ENCODE measurements at regions not wholly inside any gene's neighbourhood (a gene's known extent, or its start where the extent isn't known, plus 50 kb on each side); places are given as distances from the start of the nearest gene placed in this dataset.
"Not testable (repeated sequence)": the region's sequence is repeated elsewhere in the genome, so short reads cannot be mapped to it uniquely, and the experiment has no call there.

DNA sequence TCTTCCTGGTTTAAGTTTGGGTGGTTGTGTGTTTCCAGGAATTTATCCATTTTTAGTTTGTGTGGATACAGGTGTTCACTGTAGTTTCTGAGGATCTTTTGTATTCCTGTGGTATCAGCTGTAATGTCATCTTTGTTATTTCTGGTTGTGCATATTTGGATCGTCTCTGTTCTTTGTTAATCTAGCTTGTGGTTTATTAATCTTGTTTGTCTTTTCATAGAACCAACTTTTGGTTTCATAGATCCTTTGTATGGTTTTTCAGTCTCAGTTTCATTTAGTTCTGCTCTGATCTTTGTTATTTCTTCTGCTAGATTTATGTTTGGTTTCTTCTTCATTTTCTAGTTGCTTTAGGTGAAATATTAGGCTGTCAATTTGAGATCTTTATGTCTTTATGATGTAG lies 202.4 kb upstream of the ZSWIM2 start:
- H3K4me3 ChIP-seq (ENCODE audit: low read depth, low read length): no peak overlapping the region
- no peak for DNase-seq (ENCODE audit: low read depth)
- no peak for TF ChIP-seq POLR2A (IDR thresholded peaks at IDR 0.05; ENCODE audit: extremely low read depth, insufficient read length)
- TF ChIP-seq MYC (IDR thresholded peaks at IDR 0.05; ENCODE audit: low read depth, low read length): no peak
- TF ChIP-seq, protein P1, sequence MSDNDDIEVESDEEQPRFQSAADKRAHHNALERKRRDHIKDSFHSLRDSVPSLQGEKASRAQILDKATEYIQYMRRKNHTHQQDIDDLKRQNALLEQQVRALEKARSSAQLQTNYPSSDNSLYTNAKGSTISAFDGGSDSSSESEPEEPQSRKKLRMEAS (IDR thresholded peaks at IDR 0.05; ENCODE audit: low read depth, low read length): no peak
- TF ChIP-seq, protein P2, sequence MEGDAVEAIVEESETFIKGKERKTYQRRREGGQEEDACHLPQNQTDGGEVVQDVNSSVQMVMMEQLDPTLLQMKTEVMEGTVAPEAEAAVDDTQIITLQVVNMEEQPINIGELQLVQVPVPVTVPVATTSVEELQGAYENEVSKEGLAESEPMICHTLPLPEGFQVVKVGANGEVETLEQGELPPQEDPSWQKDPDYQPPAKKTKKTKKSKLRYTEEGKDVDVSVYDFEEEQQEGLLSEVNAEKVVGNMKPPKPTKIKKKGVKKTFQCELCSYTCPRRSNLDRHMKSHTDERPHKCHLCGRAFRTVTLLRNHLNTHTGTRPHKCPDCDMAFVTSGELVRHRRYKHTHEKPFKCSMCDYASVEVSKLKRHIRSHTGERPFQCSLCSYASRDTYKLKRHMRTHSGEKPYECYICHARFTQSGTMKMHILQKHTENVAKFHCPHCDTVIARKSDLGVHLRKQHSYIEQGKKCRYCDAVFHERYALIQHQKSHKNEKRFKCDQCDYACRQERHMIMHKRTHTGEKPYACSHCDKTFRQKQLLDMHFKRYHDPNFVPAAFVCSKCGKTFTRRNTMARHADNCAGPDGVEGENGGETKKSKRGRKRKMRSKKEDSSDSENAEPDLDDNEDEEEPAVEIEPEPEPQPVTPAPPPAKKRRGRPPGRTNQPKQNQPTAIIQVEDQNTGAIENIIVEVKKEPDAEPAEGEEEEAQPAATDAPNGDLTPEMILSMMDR (IDR thresholded peaks at IDR 0.05; ENCODE audit: low read depth, low read length): no peak

DNA sequence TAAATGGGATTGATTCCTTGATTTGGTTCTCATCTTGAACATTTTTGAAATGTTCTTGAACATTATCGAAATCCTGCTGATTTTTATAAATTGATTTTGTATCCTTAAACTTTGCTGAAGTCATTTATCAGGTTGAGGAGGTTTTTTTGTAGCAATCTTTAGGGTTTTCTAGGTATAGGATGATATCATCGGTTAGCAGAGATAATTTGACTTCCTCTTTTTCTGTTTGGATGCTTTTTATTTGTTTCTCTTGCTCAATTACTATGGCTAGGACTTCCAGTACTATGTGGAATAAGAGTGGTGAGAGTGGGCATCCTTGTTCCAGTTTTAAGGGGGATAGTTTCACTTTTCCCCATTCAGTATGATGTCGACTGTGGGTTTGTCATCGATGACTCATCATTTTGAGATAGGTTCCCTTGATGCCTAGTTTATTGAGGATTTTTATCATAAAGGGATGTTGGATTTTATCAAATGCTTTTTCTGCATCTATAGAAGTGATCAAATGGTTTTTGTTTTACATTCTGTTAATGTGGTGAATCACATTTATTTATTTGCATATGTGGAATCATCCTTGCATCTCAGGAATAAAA lies 201.5 kb upstream of the ZSWIM2 start:
- TF ChIP-seq, protein P2 (IDR thresholded peaks at IDR 0.05; ENCODE audit: low read depth, low read length): no peak
- TF ChIP-seq, protein P1 (IDR thresholded peaks at IDR 0.05; ENCODE audit: low read depth, low read length): no peak
- no peak for TF ChIP-seq POLR2A (IDR thresholded peaks at IDR 0.05; ENCODE audit: extremely low read depth, insufficient read length)
- no peak for TF ChIP-seq MYC (IDR thresholded peaks at IDR 0.05; ENCODE audit: low read depth, low read length)
- no peak for DNase-seq (ENCODE audit: low read depth)
- H3K4me3 ChIP-seq (ENCODE audit: low read depth, low read length): no peak overlapping the region

DNA sequence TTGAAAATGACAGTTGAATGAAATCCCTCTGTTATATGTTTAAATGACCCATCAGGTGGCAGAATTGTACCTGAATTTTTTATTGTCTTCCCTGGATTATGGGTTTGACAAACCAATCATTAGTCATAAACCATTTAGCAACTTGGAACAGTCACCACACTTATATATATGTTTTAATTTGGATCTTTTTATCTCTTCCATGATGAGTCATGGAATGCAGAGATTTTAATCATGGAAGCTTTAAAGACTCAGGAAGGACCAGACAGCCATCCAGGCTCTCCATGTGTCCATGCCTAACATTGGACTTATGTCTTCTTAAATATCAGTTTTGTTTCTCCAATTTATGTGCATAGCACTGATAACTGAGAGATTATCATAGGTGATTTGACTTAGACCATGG lies 188.3 kb upstream of the ZSWIM2 start:
- H3K4me3 ChIP-seq (ENCODE audit: low read depth, low read length): no peak overlapping the region
- TF ChIP-seq POLR2A (IDR thresholded peaks at IDR 0.05; ENCODE audit: extremely low read depth, insufficient read length) (no peak), MYC (IDR thresholded peaks at IDR 0.05; ENCODE audit: low read depth, low read length) (no peak)
- TF ChIP-seq, protein P2 (IDR thresholded peaks at IDR 0.05; ENCODE audit: low read depth, low read length): no peak
- TF ChIP-seq, protein P1 (IDR thresholded peaks at IDR 0.05; ENCODE audit: low read depth, low read length): no peak
- DNase-seq (ENCODE audit: low read depth): no peak

DNA sequence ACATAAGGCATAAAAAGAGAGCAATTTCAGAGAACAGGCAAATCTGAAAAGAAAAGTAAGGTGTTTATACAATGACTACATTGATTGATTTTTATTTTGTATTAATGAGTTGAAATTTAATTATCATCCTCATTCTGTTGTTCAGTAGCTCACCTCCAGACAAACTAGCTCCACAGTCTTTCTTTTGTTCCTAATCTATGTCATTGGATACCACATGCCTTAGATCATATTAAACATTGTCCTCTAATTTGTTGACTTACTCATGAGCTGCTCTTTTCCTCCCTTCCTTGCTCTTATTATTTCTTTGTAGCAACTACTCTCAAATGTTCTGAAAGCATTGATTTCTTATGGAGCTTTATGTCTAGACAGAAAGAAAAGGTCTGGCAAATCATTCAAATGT lies 185.5 kb upstream of the ZSWIM2 start:
- no peak overlapping the region for H3K4me3 ChIP-seq (ENCODE audit: low read depth, low read length)
- TF ChIP-seq MYC (IDR thresholded peaks at IDR 0.05; ENCODE audit: low read depth, low read length): no peak
- DNase-seq (ENCODE audit: low read depth): no peak

DNA sequence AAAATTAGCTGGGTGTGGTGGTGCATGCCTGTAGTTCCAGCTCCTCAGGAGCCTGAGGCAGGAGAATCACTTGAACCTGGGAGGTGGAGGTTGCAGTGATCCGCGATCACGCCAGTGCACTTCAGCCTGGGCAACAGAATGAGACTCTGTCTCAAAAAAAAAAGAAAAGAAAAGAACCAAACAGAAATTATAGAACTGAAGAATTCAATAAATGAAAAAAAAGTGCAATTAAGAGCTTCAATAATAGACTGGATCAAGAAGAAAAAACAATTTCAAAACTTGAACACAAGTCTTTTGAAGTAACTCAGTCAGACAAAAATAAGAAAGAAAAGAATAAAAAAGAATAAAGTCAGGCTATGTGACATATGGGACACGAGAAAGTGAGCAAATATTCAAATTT lies 175.8 kb upstream of the ZSWIM2 start:
- DNase-seq (ENCODE audit: low read depth): no peak
- H3K4me3 ChIP-seq (ENCODE audit: low read depth, low read length): no peak overlapping the region
- TF ChIP-seq, protein P1 (IDR thresholded peaks at IDR 0.05; ENCODE audit: low read depth, low read length): no peak
- TF ChIP-seq, protein P2 (IDR thresholded peaks at IDR 0.05; ENCODE audit: low read depth, low read length): no peak
- TF ChIP-seq POLR2A (IDR thresholded peaks at IDR 0.05; ENCODE audit: extremely low read depth, insufficient read length) (no peak), MYC (IDR thresholded peaks at IDR 0.05; ENCODE audit: low read depth, low read length) (no peak)

DNA sequence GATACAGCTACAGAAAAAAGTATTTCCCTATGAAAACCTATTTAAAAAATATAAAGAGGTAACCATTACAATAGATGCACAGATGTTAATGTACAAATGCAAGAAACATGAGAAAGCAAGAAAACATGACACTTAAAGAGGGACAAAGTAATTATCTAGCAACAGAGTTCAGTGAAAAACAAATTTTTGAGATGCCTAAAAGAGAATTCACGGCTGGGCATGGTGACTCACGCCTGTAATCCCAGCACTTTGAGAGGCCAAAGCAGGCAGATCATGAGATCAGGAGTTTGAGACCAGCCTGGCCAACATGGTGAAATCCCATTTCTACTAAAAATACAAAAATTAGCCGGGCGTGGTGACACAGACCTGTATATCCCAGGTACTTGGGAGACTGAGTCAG lies 175.0 kb upstream of the ZSWIM2 start:
- DNase-seq (ENCODE audit: low read depth): not testable (repeated sequence)

DNA sequence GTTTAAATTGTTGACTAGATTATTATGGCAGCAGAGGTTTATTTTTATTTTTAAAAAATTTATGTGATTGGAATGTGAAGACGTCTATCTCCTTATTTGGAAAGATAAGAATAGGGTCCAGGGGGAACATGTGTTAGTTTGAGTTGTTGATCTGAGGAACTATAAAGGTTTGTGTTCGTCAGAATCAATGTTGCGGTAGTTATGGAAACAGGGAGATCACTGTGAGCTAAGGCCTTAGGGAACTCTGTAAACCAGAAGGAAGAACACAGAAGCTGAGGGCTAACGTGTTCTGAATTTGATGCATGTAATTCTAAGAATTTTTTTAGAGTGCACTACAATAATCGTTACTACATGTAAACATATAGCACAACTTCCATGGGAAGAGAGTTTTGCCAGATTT lies 168.5 kb upstream of the ZSWIM2 start:
- TF ChIP-seq MYC (IDR thresholded peaks at IDR 0.05; ENCODE audit: low read depth, low read length) (no peak), POLR2A (IDR thresholded peaks at IDR 0.05; ENCODE audit: extremely low read depth, insufficient read length) (no peak)
- TF ChIP-seq, protein P1 (IDR thresholded peaks at IDR 0.05; ENCODE audit: low read depth, low read length): no peak
- TF ChIP-seq, protein P2 (IDR thresholded peaks at IDR 0.05; ENCODE audit: low read depth, low read length): no peak
- no peak for DNase-seq (ENCODE audit: low read depth)

More for the DNA sequence above, 175.0 kb upstream of the ZSWIM2 start:
- not testable (repeated sequence) for H3K4me3 ChIP-seq (ENCODE audit: low read depth, low read length)

More for the DNA sequence above, 168.5 kb upstream of the ZSWIM2 start:
- H3K4me3 ChIP-seq (ENCODE audit: low read depth, low read length): no peak overlapping the region

Measured in NB4 (cell line).